T-helper 2 cell treated with Interferon-gamma antibody and Interleukin-4, amounts not matched to agents 5 μg/mL and 100 μg/mL, for 36 hours (primary cell): ENCODE measurements at regions not wholly inside any gene's neighbourhood (a gene's known extent, or its start where the extent isn't known, plus 50 kb on each side); places are given as distances from the start of the nearest gene placed in this dataset.

Experiments used
- DNase-seq: peaks from one replicate; pipeline ENCODE4 v3.0.0; 2021; ENCODE audit warnings: low spot score
- H3K27ac Mint-ChIP-seq: one replicate; pipeline ENCODE4 v1.8.0; 2021; ENCODE audit warnings: mild to moderate bottlenecking, mixed read lengths
- H3K27me3 Mint-ChIP-seq: one replicate; pipeline ENCODE4 v1.8.0; 2021; ENCODE audit warnings: low read depth, mixed read lengths
- H3K36me3 Mint-ChIP-seq: one replicate; pipeline ENCODE4 v1.8.0; 2021; ENCODE audit warnings: low read depth, mixed read lengths
- H3K4me1 Mint-ChIP-seq: one replicate; pipeline ENCODE4 v1.8.0; 2021; ENCODE audit warnings: low read depth, mixed read lengths
- H3K4me3 Mint-ChIP-seq: one replicate; pipeline ENCODE4 v1.8.0; 2022; ENCODE audit warnings: mild to moderate bottlenecking, moderate library complexity, mixed read lengths
- H3K9me3 Mint-ChIP-seq: one replicate; pipeline ENCODE4 v1.8.0; 2021; ENCODE audit warnings: mixed read lengths

DNA sequence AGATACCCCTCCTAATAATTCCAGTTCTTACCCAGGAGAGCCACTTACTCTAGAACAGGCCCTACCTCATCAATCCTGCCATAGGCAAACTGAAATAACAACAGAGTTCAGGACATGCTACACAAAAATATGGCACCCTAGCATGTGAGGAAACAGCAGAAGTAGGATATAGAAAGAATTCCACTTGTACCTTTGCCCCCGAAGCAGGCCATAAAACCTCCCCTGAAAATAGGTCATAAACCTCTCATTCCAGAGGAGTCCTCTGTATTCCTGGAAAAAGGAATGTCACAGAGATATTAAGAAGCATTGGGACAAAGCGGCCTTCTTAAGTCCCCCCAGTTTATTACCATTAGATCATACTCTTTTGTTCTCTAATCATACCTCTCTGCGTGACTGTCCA is 504.3 kb upstream of the MARCKS start:
- Mint-ChIP-seq H3K4me3 (no peak overlapping the region), H3K27me3 (no peaks in the 10 kb centered on the region), H3K4me1 (no peaks in the 10 kb centered on the region), H3K9me3 (no peaks in the 10 kb centered on the region), H3K36me3 (no peaks in the 10 kb centered on the region), H3K27ac (no peak overlapping the region)
- no peak for DNase-seq

DNA sequence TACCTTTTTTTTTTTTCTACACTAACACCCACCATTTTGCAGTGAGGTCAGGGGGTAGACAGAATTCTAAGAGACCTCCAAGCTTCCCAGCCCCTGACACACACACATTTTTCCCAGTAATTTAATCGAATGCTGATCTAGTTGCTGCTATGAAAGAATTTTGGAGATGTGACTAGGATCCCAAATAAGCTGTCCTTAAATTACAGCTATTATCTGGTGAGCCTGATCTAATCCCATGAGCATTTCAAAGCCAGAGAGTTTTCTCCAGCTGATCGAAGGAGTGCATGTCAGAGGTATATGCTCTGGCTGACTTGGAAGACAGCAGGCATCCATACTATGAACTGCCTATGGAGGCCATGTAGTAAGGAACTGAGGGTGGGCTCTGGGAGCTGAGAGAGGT is 503.8 kb upstream of the MARCKS start:
- Mint-ChIP-seq H3K4me3 (no peak overlapping the region), H3K36me3 (no peaks in the 10 kb centered on the region), H3K27me3 (no peaks in the 10 kb centered on the region), H3K27ac (no peak overlapping the region), H3K4me1 (no peaks in the 10 kb centered on the region), H3K9me3 (no peaks in the 10 kb centered on the region)
- no peak for DNase-seq

DNA sequence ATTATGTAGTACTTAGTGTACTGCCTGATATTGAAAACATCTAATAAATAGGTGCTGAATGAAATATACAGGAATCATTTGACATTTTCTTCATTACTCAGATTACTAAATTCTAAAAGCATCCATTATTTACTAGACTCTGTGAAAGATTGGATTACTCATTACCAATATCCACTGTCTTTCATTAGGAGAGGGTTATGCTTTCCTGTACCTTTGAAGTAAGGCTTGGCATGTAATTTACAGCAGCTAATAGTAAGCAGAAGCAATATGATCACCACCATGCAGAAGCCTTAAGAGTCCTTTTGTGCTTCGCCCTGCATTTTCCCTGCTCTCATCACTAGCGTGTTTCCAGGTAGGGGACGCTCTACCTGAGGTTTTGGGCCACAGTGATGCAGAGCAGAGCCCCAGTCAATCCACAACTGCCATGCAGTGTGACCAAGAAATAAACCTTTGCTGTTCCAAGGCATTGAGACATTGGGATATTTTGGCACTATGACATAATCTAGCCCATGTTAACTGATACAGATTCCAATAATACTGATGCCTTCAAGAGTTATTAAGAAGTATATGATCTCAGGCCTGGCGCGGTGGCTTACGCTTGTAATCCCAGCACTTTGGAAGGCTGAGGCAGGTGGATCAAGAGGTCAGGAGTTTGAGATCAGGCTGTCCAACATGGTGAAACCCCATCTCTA is 502.8 kb upstream of the MARCKS start:
- Mint-ChIP-seq H3K27me3 (no peaks in the 10 kb centered on the region), H3K27ac (no peak overlapping the region), H3K4me3 (no peak overlapping the region), H3K36me3 (no peaks in the 10 kb centered on the region), H3K9me3 (no peaks in the 10 kb centered on the region), H3K4me1 (no peaks in the 10 kb centered on the region)
- DNase-seq, result no peak

DNA sequence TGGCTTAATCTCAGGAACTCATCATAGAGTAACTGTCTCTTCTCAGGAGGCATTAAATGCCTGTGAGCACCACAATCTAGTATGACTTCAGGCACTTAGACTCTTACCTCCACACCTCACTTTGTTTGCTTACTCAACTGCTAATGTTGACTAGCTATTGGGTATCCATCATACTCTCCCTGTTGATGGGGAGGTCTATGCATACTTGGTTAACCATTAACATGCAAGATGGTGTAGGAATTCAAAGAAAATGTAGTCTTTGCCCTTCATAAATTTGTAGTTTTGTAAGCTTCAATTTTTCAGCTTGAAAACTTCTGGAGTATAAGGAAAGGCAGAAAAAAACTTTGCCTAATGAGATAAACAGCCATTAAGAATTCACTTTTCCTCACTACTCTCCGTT is 501.0 kb upstream of the MARCKS start:
- no peaks in the 10 kb centered on the region for H3K36me3 Mint-ChIP-seq
- no peaks in the 10 kb centered on the region for H3K4me1 Mint-ChIP-seq
- H3K27me3 Mint-ChIP-seq, result no peaks in the 10 kb centered on the region
- no peak overlapping the region for H3K4me3 Mint-ChIP-seq
- H3K9me3 Mint-ChIP-seq, result no peaks in the 10 kb centered on the region
- DNase-seq, result no peak
- H3K27ac Mint-ChIP-seq, result no peak overlapping the region

DNA sequence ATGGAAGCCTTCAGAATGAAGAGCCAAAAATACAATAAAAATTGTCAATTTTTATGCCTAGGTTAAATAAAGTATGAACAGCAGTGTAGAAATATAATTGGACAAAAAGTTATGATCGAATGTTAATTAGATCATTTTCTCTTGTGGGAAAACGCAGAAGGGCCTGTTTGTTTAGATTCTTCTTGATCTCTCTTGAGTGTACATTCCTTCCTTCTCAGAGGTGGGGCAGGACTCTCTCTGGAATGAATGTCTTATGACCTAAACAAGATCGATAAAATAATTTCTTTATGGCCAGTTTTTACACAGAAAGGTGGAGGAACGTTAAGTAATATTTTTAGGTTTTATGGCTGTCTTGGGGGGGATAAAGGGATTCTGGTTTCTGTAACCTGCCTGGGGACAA is 500.1 kb upstream of the MARCKS start:
- no peaks in the 10 kb centered on the region for H3K4me1 Mint-ChIP-seq

DNA sequence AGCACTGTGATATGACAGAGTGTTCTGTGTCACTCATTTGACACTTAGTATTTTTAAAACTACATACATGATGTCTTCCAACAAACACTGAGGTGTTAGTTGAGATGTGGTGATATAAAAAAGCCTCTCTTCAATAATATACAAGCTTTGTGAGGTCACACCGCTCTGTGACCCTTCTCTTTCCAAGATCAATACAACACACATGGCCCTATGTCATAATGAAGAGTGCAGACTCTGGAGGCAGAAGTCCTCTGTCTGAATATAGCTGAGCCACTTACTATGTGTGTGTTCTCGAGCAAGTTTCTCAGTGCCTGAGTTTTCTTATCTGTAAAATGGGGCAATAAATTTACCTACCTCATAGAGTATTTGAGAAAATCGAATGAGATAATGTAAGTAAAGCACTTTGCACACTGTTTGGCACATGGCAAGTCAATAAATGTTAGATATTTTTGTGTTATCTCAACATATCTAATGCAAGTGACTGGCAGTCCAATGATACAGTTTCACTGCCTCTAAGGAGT is 499.0 kb upstream of the MARCKS start:
- no peak for DNase-seq
- Mint-ChIP-seq H3K27me3 (no peaks in the 10 kb centered on the region), H3K27ac (no peak overlapping the region), H3K4me1 (no peaks in the 10 kb centered on the region), H3K4me3 (no peak overlapping the region), H3K9me3 (no peaks in the 10 kb centered on the region), H3K36me3 (no peaks in the 10 kb centered on the region)

More for the DNA sequence above, 500.1 kb upstream of the MARCKS start:
- no peak overlapping the region for H3K27ac Mint-ChIP-seq
- no peaks in the 10 kb centered on the region for H3K36me3 Mint-ChIP-seq
- no peak overlapping the region for H3K4me3 Mint-ChIP-seq
- H3K27me3 Mint-ChIP-seq, result no peaks in the 10 kb centered on the region
- no peak for DNase-seq
- H3K9me3 Mint-ChIP-seq, result no peaks in the 10 kb centered on the region

DNA sequence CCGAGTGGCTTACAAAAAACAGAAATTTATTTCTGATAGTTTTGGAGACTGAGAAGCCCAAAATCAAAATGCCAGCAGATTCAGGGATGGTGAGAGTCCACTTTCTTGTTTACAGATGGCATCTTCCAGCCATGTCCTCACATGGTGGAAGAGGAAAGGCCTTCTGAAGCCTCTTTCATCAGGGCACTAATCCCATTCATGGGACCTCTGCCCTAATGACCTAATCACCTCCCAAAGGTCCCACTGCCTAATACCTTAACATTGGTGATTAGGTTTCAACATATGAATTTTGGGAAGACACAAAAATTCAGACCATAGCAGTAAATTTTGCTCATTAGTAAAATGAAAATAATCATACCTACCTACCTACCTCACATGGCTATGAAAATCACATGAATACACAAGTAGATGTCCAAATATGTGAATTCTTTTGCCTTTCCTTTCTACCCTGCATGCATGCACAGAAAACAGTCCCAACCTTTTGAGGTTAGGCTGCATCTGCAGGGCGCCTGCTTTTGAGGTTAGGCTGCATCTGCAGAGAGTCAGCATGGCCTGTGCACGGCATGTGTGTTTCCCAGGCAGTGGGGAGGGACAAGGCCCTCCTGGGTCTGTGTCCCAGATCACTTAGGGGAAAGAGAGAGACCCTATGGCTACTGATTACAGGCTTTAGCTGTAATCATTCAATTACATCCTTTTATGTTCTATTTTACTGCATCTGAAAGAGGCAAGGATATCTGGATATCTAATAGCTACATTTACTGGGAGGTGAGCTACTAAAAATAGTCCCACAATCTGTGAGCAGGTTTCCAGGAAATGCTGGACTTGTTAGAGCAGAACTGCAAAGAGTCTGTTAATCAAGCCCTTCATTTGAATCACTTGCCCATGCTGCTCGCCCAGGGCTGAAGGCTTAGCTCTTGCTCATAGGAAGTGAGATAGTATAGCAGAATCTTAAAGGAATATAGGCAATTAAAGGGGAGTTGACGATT is 497.7 kb upstream of the MARCKS start:
- Mint-ChIP-seq H3K36me3 (no peaks in the 10 kb centered on the region), H3K9me3 (no peaks in the 10 kb centered on the region), H3K4me3 (no peak overlapping the region), H3K4me1 (no peaks in the 10 kb centered on the region), H3K27me3 (no peaks in the 10 kb centered on the region), H3K27ac (no peak overlapping the region)
- no peak for DNase-seq

DNA sequence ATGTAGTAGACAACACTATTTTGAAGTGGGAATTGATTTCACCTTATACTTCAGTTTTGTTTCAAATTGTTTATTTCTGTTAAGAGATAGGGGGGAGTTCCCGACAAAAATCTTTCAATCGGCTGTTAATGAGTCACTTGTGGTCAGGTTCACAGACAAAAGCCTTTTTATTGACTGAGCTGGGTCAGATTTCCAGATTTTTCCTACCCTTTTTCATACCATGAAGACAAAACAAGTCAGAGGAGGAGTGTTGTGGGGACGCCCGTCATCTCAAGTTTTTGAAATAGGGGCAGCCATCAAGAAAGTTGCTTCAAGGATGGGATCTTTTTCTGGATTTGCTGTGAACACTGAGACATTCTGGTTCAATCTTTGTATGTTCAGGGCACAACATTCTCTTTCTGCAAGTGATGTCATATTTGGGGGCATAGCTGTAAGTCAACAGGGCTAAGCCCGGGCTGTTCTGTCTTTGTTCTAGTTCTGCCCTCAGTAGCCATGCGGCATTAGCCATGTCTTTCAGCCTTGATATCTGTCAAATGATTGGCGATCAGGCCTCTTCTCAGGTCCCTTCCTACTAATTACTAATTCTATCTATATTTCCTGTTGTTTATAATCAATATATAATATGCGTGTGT is 496.0 kb upstream of the MARCKS start:
- Mint-ChIP-seq H3K4me1 (no peaks in the 10 kb centered on the region), H3K27ac (no peak overlapping the region), H3K9me3 (no peaks in the 10 kb centered on the region), H3K36me3 (no peaks in the 10 kb centered on the region), H3K4me3 (no peak overlapping the region), H3K27me3 (no peaks in the 10 kb centered on the region)
- DNase-seq, result no peak

DNA sequence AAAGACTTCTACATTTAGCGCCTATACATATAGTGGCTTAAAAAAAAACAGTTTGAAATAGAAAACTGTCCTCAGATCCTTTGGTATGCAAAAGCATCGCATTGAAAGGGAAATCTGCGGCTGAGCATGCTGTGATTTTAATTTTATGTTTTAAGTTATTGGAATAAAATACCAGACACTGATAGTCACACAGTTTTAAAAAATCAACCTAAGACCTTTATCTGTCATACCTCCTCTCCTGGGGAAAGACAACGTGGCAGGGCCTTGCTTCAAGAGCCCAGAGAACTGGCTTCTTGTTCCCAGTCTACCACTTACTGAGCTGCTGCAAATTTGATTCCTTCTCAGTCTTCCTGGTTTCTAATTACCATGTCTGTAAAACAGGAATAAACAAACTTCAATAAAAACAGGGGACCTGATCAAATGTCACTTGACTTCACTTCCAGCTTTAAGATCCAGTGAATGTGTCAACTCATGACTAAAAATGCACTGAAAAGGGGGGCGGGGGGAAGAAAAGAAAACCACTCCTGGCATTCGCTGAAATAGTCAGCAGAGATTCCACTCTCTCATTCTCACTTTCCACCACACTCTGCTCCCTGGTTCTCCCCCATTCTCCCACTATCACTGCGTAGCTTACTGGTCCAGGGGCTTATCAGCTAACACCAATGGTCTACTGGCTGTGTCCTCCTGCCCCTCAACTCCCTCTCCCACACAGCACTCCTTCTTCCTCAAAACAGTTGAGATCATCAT is 494.7 kb upstream of the MARCKS start:
- Mint-ChIP-seq H3K27ac (no peak overlapping the region), H3K4me1 (no peaks in the 10 kb centered on the region), H3K36me3 (no peaks in the 10 kb centered on the region), H3K4me3 (no peak overlapping the region), H3K27me3 (no peaks in the 10 kb centered on the region), H3K9me3 (no peaks in the 10 kb centered on the region)
- DNase-seq, result no peak

DNA sequence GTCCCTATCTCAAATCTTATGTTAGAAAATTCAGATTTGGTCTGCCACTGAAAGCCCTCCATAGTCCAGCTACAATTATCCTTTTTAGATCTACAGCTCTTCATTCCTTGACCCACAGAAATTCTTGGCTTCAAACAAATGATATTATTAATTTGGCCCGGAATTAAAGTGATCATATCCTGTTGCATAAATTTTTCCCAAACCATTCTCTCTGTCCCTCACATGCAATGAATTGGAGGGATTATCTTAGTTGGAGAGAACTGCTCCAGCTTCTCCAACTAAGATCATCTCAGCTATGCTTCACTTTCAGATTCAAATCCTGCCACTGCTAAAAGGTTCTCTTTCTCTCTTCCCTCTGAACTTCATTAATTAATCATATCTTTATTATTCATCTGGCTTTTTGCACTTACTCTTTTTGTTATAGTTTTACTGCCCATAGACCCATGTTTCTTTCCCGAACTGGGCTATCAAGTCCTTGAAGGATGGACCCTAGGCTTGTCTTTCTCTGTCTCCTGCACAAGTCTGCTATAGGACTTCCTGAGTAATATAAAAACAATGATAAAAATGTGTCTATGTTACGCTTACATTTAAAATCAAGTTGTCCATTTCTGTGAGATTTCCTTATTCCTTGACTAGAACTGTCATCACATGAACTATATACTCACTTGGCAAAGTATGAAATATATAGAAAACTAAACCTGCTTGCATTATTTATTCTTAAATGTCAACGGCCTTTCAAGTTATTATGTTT is 493.9 kb upstream of the MARCKS start:
- no peak overlapping the region for H3K4me3 Mint-ChIP-seq
- DNase-seq, result no peak
- H3K4me1 Mint-ChIP-seq, result no peaks in the 10 kb centered on the region
- no peaks in the 10 kb centered on the region for H3K27me3 Mint-ChIP-seq
- no peak overlapping the region for H3K27ac Mint-ChIP-seq
- no peaks in the 10 kb centered on the region for H3K36me3 Mint-ChIP-seq
- no peaks in the 10 kb centered on the region for H3K9me3 Mint-ChIP-seq

DNA sequence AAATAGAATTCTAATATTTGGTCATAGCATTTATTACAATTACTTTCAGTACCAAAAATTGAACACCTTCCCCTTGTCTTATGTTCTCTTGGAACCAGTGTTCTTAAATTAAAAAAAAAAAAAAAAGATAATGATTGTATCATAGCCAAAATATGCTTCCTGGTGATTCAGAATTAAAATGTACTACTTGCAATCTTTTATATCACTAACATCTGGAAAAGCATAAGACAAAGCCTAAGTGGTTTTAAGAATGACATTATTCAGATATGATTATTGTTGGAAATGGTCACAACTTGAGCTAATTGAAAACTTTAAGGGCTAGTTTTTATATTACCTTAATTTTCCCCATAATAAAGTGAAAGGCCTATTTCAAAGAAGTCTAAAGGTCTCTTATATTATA is 493.3 kb upstream of the MARCKS start:
- Mint-ChIP-seq H3K36me3 (no peaks in the 10 kb centered on the region), H3K27ac (no peak overlapping the region), H3K4me3 (no peak overlapping the region), H3K27me3 (no peaks in the 10 kb centered on the region), H3K4me1 (no peaks in the 10 kb centered on the region), H3K9me3 (no peaks in the 10 kb centered on the region)
- no peak for DNase-seq

DNA sequence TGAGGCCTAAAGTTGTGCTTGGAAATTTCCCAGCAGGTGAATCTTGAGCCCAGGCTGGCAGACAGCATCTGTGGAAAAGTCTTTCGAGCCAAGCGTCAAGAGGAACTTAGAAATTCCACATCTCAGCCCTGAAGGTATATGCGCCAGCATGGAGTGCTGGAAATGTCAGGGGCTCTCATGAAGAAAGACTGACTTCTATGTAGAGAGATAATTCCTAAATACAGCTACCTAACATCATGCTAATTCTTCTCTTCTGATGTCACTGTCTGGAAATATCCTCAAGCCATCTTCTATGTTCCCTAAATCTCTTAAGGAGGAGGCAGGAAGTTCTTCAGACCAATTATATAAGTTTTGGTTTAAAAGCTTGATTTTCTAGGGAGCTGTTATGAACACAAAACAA is 492.4 kb upstream of the MARCKS start:
- no peaks in the 10 kb centered on the region for H3K36me3 Mint-ChIP-seq
- no peak overlapping the region for H3K4me3 Mint-ChIP-seq
- H3K9me3 Mint-ChIP-seq, result no peaks in the 10 kb centered on the region
- H3K27me3 Mint-ChIP-seq, result no peaks in the 10 kb centered on the region
- DNase-seq, result no peak
- no peaks in the 10 kb centered on the region for H3K4me1 Mint-ChIP-seq
- H3K27ac Mint-ChIP-seq, result no peak overlapping the region

DNA sequence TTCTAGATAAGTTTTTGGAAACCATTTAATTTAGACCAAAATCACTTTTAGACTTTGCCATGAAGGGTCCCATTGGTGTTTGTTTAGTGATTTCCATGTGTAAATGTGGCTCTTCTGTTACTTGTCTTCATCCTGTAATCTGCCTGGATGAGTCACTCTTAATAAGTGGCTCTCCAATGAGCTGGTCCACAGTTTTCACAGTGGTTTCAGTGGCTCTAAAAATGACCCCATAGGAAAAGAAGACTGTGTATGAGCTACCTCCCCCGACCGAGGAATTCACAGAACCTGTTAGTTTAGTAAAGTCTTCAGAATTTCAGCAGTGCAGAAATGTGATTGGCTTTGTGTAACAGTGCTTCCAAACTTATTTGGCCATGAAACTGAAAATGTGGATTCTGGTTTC is 492.0 kb upstream of the MARCKS start:
- no peak overlapping the region for H3K27ac Mint-ChIP-seq
- H3K4me3 Mint-ChIP-seq, result no peak overlapping the region
- H3K36me3 Mint-ChIP-seq, result no peaks in the 10 kb centered on the region
- H3K9me3 Mint-ChIP-seq, result no peaks in the 10 kb centered on the region
- H3K4me1 Mint-ChIP-seq, result no peaks in the 10 kb centered on the region
- no peak for DNase-seq
- H3K27me3 Mint-ChIP-seq, result no peaks in the 10 kb centered on the region
